GM23248 (cell line): ENCODE measurements at regions not wholly inside any gene's neighbourhood (a gene's known extent, or its start where the extent isn't known, plus 50 kb on each side); places are given as distances from the start of the nearest gene placed in this dataset.

Source experiments
- DNase-seq: peaks from one replicate; pipeline ENCODE4 v3.0.0-alpha.2; 2015
- H2AFZ ChIP-seq: fragments of 200-600 bp; sonication (generic); 2 replicates; pipeline ENCODE4 v1.6.1; 2016; ENCODE audit warnings: antibody characterized with exemption
- H3F3A ChIP-seq: fragments of 200-600 bp; sonication (generic); 2 replicates; pipeline ENCODE4 v1.6.1; 2016; ENCODE audit warnings: mild to moderate bottlenecking, antibody characterized with exemption, mixed run types; ENCODE audit not compliant: insufficient read depth
- H3K27ac ChIP-seq: fragments of 200-600 bp; sonication (generic); 2 replicates; pipeline ENCODE4 v1.5.1; 2016; ENCODE audit warnings: mild to moderate bottlenecking
- H3K27me3 ChIP-seq: fragments of 200-600 bp; sonication (generic); replicated peaks from 2 replicates; pipeline ENCODE4 v1.6.1; 2016; ENCODE audit warnings: mild to moderate bottlenecking; ENCODE audit not compliant: insufficient read depth
- H3K36me3 ChIP-seq: fragments of 200-600 bp; sonication (generic); 2 replicates; pipeline ENCODE4 v1.6.1; 2016; ENCODE audit warnings: low read depth, mild to moderate bottlenecking
- H3K4me1 ChIP-seq: fragments of 200-600 bp; sonication (generic); 2 replicates; pipeline ENCODE4 v1.6.1; 2016; ENCODE audit warnings: mild to moderate bottlenecking; ENCODE audit not compliant: insufficient read depth
- H3K4me2 ChIP-seq: fragments of 200-600 bp; sonication (generic); one replicate; pipeline ENCODE4 v1.6.1; 2016; ENCODE audit warnings: mild to moderate bottlenecking; ENCODE audit not compliant: unreplicated experiment
- H3K4me3 ChIP-seq: fragments of 200-600 bp; sonication (generic); 2 replicates; pipeline ENCODE4 v1.5.1; 2016; ENCODE audit warnings: mild to moderate bottlenecking
- H3K79me2 ChIP-seq: fragments of 200-600 bp; sonication (generic); 2 replicates; pipeline ENCODE4 v1.6.1; 2016; ENCODE audit warnings: mild to moderate bottlenecking; ENCODE audit not compliant: insufficient read depth
- H3K9ac ChIP-seq: fragments of 200-600 bp; sonication (generic); 2 replicates; pipeline ENCODE4 v1.6.1; 2016; ENCODE audit warnings: mild to moderate bottlenecking
- H3K9me2 ChIP-seq: fragments of 200-600 bp; sonication (generic); 2 replicates; pipeline ENCODE4 v1.6.1; 2016; ENCODE audit warnings: mixed run types, mild to moderate bottlenecking, moderate library complexity; ENCODE audit not compliant: insufficient read depth
- H3K9me3 ChIP-seq: fragments of 200-600 bp; sonication (generic); one replicate; pipeline ENCODE4 v1.6.1; 2017; ENCODE audit warnings: low read depth
- H4K20me1 ChIP-seq: fragments of 200-600 bp; sonication (generic); 2 replicates; pipeline ENCODE4 v1.6.0; 2016; ENCODE audit not compliant: insufficient read depth
- EZH2 ChIP-seq: fragments of 200-600 bp; sonication (generic); IDR thresholded peaks from 2 replicates; pipeline ENCODE4 v1.6.1; 2018; ENCODE audit warnings: antibody characterized with exemption, mild to moderate bottlenecking; ENCODE audit not compliant: insufficient read depth, poor library complexity, severe bottlenecking
- EZH2phosphoT487 ChIP-seq: fragments of 200-600 bp; sonication (generic); IDR thresholded peaks from 2 replicates; pipeline ENCODE4 v1.6.1; 2018; ENCODE audit warnings: antibody characterized with exemption, moderate library complexity, mild to moderate bottlenecking, low read depth; ENCODE audit not compliant: insufficient read depth
- WGBS, 2 experiments: methylation state at CpG; one replicate each; pipeline ENCODE4 v1.1.6; 2015 to 2017; ENCODE audit warnings: low lambda C conversion rate in 2 of 2, low coverage in 1 of 2; ENCODE audit errors: missing lambda C conversion rate in 2 of 2; 5-methylcytosine and 5-hydroxymethylcytosine counted together
- in situ Hi-C: fragments of 300-500 bp; cut with MboI; formaldehyde crosslinking; loops from 2 replicates; pipeline ENCODE4 v1.15.0; 2020

- WGBS, 2 experiments, result 74 to 85% methylated on average over 1 of the region's 1 CpG
- TF ChIP-seq EZH2, result no peak
- TF ChIP-seq EZH2phosphoT487, result no peak
- no peak overlapping the region for H2AFZ ChIP-seq
- H3K4me1 ChIP-seq, result 0 out of 2 replicates have a peak, but pooled peaks cover 12% of the 10 kb centered on the region
- DNase-seq, result no peak
- H3K27ac ChIP-seq, result no peak overlapping the region
- no peak overlapping the region for H3K4me3 ChIP-seq
- no peaks in the 10 kb centered on the region for H3K9me3 ChIP-seq
- no peaks in the 10 kb centered on the region for H3F3A ChIP-seq
- no peaks in the 10 kb centered on the region for H4K20me1 ChIP-seq
- H3K4me2 ChIP-seq, result no peak overlapping the region
- H3K79me2 ChIP-seq, result no peaks in the 10 kb centered on the region
- no peaks in the 10 kb centered on the region for H3K27me3 ChIP-seq
- H3K36me3 ChIP-seq, result no peaks in the 10 kb centered on the region
- no peaks in the 10 kb centered on the region for H3K9me2 ChIP-seq
- in situ Hi-C loops, result no loop called here
- H3K9ac ChIP-seq, result no peak overlapping the region
Observed at GRCh38 chr3:177429079-177429478, 231.8 kb upstream of the TBL1XR1 start.

DNA sequence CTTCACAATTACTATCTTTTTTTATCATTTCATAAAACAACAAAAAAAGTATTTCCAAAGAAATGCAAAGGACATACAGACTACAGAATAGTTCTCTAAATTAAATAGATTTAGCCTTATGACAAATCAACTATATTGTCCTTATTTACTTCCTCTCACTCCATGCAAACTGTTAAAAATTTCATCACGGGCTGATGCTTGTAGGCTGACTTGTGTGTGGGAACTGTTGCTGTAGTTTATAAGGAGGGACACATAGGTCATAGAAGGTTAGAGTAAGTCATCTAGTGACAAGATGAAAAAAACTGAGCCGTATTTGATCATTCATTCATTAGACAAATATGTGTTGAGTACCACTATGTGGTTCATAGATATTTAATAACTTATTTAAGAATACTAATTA is 232.5 kb upstream of the TBL1XR1 start:
- Histone ChIP-seq H3K27me3 (no peaks in the 10 kb centered on the region), H3K79me2 (no peaks in the 10 kb centered on the region), H3F3A (no peaks in the 10 kb centered on the region), H3K4me1 (0 out of 2 replicates have a peak, but pooled peaks cover 12% of the 10 kb centered on the region), H4K20me1 (no peaks in the 10 kb centered on the region), H3K9ac (no peak overlapping the region), H3K9me3 (no peaks in the 10 kb centered on the region), H3K27ac (no peak overlapping the region), H3K36me3 (no peaks in the 10 kb centered on the region), H3K4me3 (no peak overlapping the region), H3K4me2 (no peak overlapping the region), H2AFZ (no peak overlapping the region), H3K9me2 (no peaks in the 10 kb centered on the region)
- TF ChIP-seq EZH2, result no peak
- TF ChIP-seq EZH2phosphoT487, result no peak
- in situ Hi-C loops, result no loop called here
- WGBS, 2 experiments, result 92 to 93% methylated on average over 2 of the region's 2 CpGs
- no peak for DNase-seq

DNA sequence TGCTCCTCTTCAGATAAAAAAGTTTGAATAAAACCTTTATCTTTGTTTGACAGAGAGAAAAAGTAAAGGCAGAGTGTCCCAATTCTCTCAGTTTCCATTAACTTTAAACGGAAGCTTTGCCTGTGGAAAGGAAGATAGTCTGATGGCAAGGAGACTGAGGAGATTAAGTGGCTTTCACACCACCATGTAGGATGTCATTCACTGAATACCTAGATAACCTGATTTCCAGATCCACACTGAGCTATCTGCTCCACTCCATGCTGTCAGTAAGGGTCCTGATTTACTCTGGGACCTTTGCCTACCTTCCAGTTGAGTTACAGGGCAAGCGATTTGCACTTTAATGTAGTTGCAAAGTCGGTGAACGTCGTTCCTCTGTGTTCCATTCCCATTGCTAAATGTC is 233.4 kb upstream of the TBL1XR1 start:
- Histone ChIP-seq H3K9me3 (no peaks in the 10 kb centered on the region), H3K79me2 (no peaks in the 10 kb centered on the region), H3K4me2 (no peak overlapping the region), H3K36me3 (no peaks in the 10 kb centered on the region), H3K9ac (no peak overlapping the region), H3K4me1 (0 out of 2 replicates have a peak, but pooled peaks cover 11% of the 10 kb centered on the region), H4K20me1 (no peaks in the 10 kb centered on the region), H3K27ac (no peak overlapping the region), H3K27me3 (no peaks in the 10 kb centered on the region), H3K4me3 (no peak overlapping the region), H2AFZ (no peak overlapping the region), H3K9me2 (no peaks in the 10 kb centered on the region), H3F3A (no peaks in the 10 kb centered on the region)
- in situ Hi-C loops, result no loop called here
- no peak for TF ChIP-seq EZH2phosphoT487
- TF ChIP-seq EZH2, result no peak
- no peak for DNase-seq
- 95 to 99% methylated on average over 5 of the region's 5 CpGs for WGBS, 2 experiments

DNA sequence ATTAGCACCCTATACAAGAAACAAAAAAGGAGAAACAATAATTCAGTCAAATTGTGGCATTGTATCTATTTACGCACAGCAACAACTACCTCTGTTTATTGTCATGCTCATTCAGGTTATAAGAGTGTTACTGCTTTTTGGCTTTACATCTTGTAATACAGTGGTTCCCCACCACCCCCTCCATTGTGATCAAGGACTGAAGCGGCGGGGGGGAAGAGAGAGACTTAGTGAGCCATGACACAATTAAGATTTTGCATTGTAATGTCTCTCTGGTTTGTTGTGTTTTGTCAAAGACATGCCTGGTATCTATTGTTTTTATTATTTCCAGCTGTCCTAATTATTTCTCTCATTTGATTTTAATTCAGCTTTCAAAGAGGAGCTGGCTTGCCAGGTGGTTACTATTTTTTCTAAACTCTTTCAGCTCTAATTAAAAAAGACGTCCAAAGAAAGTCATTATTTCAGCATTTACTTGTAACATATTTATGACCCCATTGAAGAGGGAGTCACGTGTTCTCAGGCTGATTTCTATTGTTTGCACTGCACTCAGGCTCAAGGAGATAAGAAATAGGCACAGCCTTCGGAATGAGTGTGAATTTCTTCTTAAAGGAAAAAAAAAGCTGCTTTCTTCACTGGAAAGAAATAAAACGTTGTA is 234.4 kb upstream of the TBL1XR1 start:
- Histone ChIP-seq H3K4me1 (0 out of 2 replicates have a peak, but pooled peaks cover 4% of the 10 kb centered on the region), H3K27me3 (no peaks in the 10 kb centered on the region), H2AFZ (no peak overlapping the region), H3K36me3 (no peaks in the 10 kb centered on the region), H3K79me2 (no peaks in the 10 kb centered on the region), H3F3A (no peaks in the 10 kb centered on the region), H4K20me1 (no peaks in the 10 kb centered on the region), H3K4me2 (no peak overlapping the region), H3K9me3 (no peaks in the 10 kb centered on the region), H3K27ac (no peak overlapping the region), H3K9ac (no peak overlapping the region), H3K9me2 (no peaks in the 10 kb centered on the region), H3K4me3 (no peak overlapping the region)
- no peak for DNase-seq
- in situ Hi-C loops, result no loop called here
- WGBS, 2 experiments, result 51 to 55% methylated on average over 7 of the region's 7 CpGs
- TF ChIP-seq EZH2phosphoT487 (no peak), EZH2 (no peak)

GRCh38 chr3:177435301-177435700 is 238.0 kb upstream of the TBL1XR1 start:
- Histone ChIP-seq H2AFZ (no peak overlapping the region), H3K36me3 (no peaks in the 10 kb centered on the region), H3K4me2 (no peak overlapping the region), H3K4me1 (0 out of 2 replicates have a peak, but pooled peaks cover under 1% of the 10 kb centered on the region), H3K4me3 (no peak overlapping the region), H3F3A (no peaks in the 10 kb centered on the region), H3K9me3 (no peaks in the 10 kb centered on the region), H3K27ac (no peak overlapping the region), H3K27me3 (no peaks in the 10 kb centered on the region), H3K79me2 (no peaks in the 10 kb centered on the region), H3K9me2 (no peaks in the 10 kb centered on the region), H3K9ac (no peak overlapping the region), H4K20me1 (no peaks in the 10 kb centered on the region)
- DNase-seq, result no peak
- TF ChIP-seq EZH2phosphoT487 (no peak), EZH2 (no peak)
- 49 to 58% methylated on average over 3 of the region's 3 CpGs for WGBS, 2 experiments
- in situ Hi-C loops, result no loop called here
